ENCODE measurements at regions not wholly inside any gene's neighbourhood (a gene's known extent, or its start where the extent isn't known, plus 50 kb on each side); places are given as distances from the start of the nearest gene placed in this dataset.

- no peak for TF ChIP-seq CTCF (conservative IDR thresholded peaks at IDR 0.05; ENCODE audit: low read depth, low read length)
- TF ChIP-seq EZH2 (IDR thresholded peaks at IDR 0.05; ENCODE audit: low read length, unreplicated experiment), result no peak
- no peak for TF ChIP-seq EZH2phosphoT487 (IDR thresholded peaks at IDR 0.05; ENCODE audit: borderline replicate concordance, low read length)
Observed at GRCh38 chr2:145494441-145494840, 974.5 kb upstream of the ZEB2 start.

All from PC-3 (cell line).